CD4-positive, alpha-beta T cell (primary cell): ENCODE measurements at regions not wholly inside any gene's neighbourhood (a gene's known extent, or its start where the extent isn't known, plus 50 kb on each side); places are given as distances from the start of the nearest gene placed in this dataset.
"Not testable (repeated sequence)": the region's sequence is repeated elsewhere in the genome, so short reads cannot be mapped to it uniquely, and the experiment has no call there.

ENCODE experiments used
- ATAC-seq: fragments of 200-7000 bp; cut with Tn5 transposase; one replicate; pipeline ENCODE4 v1.10.0; 2022; ENCODE audit warnings: mild to moderate bottlenecking; ENCODE audit not compliant: poor library complexity
- CTCF ChIA-PET: fragments of 350-600 bp; sonication (Branson Sonifier 250); formaldehyde crosslinking; loops from one replicate; lab custom pipeline; 2021; ENCODE audit warnings: antibody characterized with exemption, inconsistent platforms; lab: Charles Lee
- POLR2A ChIA-PET: fragments of 350-600 bp; sonication (Branson Sonifier 250); formaldehyde crosslinking; loops from one replicate; lab custom pipeline; 2021; ENCODE audit warnings: antibody characterized with exemption, inconsistent platforms; lab: Charles Lee
- DNase-seq, 14 experiments: peaks; one replicate each; pipeline ENCODE4 v3.0.0-alpha.2; 2013 to 2020; ENCODE audit warnings: mixed read lengths in 2 of 14
- H3K27ac ChIP-seq, 2 donors: one replicate each; pipeline versions ENCODE4 v1.5.1 to v1.7.0; 2013; ENCODE audit warnings: low read length in 2 of 2, low read depth in 1 of 2, mild to moderate bottlenecking in 1 of 2
- H3K27me3 ChIP-seq, 2 experiments: 1 replicate in 1 of 2; 2 replicates in 1 of 2; pipeline versions ENCODE4 v1.6.1 to v1.7.0; 2013; ENCODE audit warnings: low read length in 2 of 2, control low read depth in 1 of 2, mild to moderate bottlenecking in 1 of 2, moderate library complexity in 1 of 2; ENCODE audit not compliant: insufficient read depth in 2 of 2, control insufficient read depth in 1 of 2
- H3K36me3 ChIP-seq: one replicate; pipeline ENCODE4 v1.6.1; 2013; ENCODE audit warnings: low read length, control low read depth; ENCODE audit not compliant: insufficient read depth
- H3K4me1 ChIP-seq: one replicate; pipeline ENCODE4 v1.6.1; 2013; ENCODE audit warnings: low read length, control low read depth; ENCODE audit not compliant: insufficient read depth
- H3K4me3 ChIP-seq: one replicate; pipeline ENCODE4 v1.5.1; 2013; ENCODE audit warnings: mild to moderate bottlenecking, low read length, moderate library complexity
- H3K9me3 ChIP-seq, 2 experiments: 1 replicate in 1 of 2; 2 replicates in 1 of 2; pipeline versions ENCODE4 v1.6.1 to v1.7.0; 2013; ENCODE audit warnings: low read length in 2 of 2, mild to moderate bottlenecking in 2 of 2, control low read depth in 1 of 2, moderate library complexity in 1 of 2; ENCODE audit not compliant: control insufficient read depth in 1 of 2, insufficient read depth in 1 of 2
- H3K27ac Mint-ChIP-seq: one replicate; pipeline ENCODE4 v1.8.0; 2020; ENCODE audit warnings: mixed read lengths
- H3K27me3 Mint-ChIP-seq: one replicate; pipeline ENCODE4 v1.8.0; 2021; ENCODE audit warnings: mixed read lengths
- H3K36me3 Mint-ChIP-seq: one replicate; pipeline ENCODE4 v1.8.0; 2021; ENCODE audit warnings: low read depth, mixed read lengths
- H3K4me1 Mint-ChIP-seq: one replicate; pipeline ENCODE4 v1.8.0; 2021; ENCODE audit warnings: low read depth, mixed read lengths
- H3K4me3 Mint-ChIP-seq: one replicate; pipeline ENCODE4 v1.8.0; 2020; ENCODE audit warnings: mild to moderate bottlenecking, mixed read lengths
- H3K9me3 Mint-ChIP-seq: one replicate; pipeline ENCODE4 v1.8.0; 2020; ENCODE audit warnings: mixed read lengths
- intact Hi-C, 2 experiments: fragments of 100-400 bp; cut with DNase I in 1 of 2; cut with micrococcal nuclease in 1 of 2; formaldehyde crosslinking; loops; one replicate each; pipeline versions ENCODE4 v1.15.1 to v1.9.0; 2023 to 2025; cut with DNase I, micrococcal nuclease
- TF ChIP-seq, protein P1 (sequence below): fragments of 200-600 bp; IDR thresholded peaks from one replicate; pipeline ENCODE4 v1.8.0; 2022; ENCODE audit warnings: antibody characterized with exemption, mild to moderate bottlenecking

GRCh38 chr2:72078773-72079172 is 68.9 kb downstream of the CYP26B1 start:
- TF ChIP-seq, protein P1, sequence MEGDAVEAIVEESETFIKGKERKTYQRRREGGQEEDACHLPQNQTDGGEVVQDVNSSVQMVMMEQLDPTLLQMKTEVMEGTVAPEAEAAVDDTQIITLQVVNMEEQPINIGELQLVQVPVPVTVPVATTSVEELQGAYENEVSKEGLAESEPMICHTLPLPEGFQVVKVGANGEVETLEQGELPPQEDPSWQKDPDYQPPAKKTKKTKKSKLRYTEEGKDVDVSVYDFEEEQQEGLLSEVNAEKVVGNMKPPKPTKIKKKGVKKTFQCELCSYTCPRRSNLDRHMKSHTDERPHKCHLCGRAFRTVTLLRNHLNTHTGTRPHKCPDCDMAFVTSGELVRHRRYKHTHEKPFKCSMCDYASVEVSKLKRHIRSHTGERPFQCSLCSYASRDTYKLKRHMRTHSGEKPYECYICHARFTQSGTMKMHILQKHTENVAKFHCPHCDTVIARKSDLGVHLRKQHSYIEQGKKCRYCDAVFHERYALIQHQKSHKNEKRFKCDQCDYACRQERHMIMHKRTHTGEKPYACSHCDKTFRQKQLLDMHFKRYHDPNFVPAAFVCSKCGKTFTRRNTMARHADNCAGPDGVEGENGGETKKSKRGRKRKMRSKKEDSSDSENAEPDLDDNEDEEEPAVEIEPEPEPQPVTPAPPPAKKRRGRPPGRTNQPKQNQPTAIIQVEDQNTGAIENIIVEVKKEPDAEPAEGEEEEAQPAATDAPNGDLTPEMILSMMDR = no peak
- Mint-ChIP-seq H3K36me3 (no peaks in the 10 kb centered on the region), H3K4me3 (no peak overlapping the region), H3K27ac (no peak overlapping the region), H3K27me3 (no peaks in the 10 kb centered on the region), H3K9me3 (peaks cover 4% of the 10 kb centered on the region), H3K4me1 (no peaks in the 10 kb centered on the region)
- Histone ChIP-seq H3K9me3 (peaks cover 12 to 30% of the 10 kb centered on the region in 2 experiments), H3K27me3 (no peaks in the 10 kb centered on the region), H3K4me3 (no peak overlapping the region), H3K4me1 (no peaks in the 10 kb centered on the region), H3K27ac (no peak overlapping the region), H3K36me3 (no peaks in the 10 kb centered on the region)
- intact Hi-C loops = no loop called here
- ATAC-seq (no peak), DNase-seq (no peak)
- CTCF ChIA-PET = no interaction called here
- POLR2A ChIA-PET = no interaction called here

- Histone ChIP-seq H3K9me3 (peaks cover 12 to 28% of the 10 kb centered on the region in 2 experiments), H3K27ac (no peak overlapping the region), H3K36me3 (no peaks in the 10 kb centered on the region), H3K4me3 (no peak overlapping the region), H3K4me1 (no peaks in the 10 kb centered on the region), H3K27me3 (no peaks in the 10 kb centered on the region)
- intact Hi-C loops = no loop called here
- no peak overlapping the region for H3K4me3 Mint-ChIP-seq
- no peaks in the 10 kb centered on the region for H3K27me3 Mint-ChIP-seq
- POLR2A ChIA-PET = no interaction called here
- DNase-seq = no peak
- TF ChIP-seq, protein P1 = no peak
- no peaks in the 10 kb centered on the region for H3K4me1 Mint-ChIP-seq
- no peak for ATAC-seq
- CTCF ChIA-PET = no interaction called here
- H3K9me3 Mint-ChIP-seq = peaks cover 6% of the 10 kb centered on the region
- no peak overlapping the region for H3K27ac Mint-ChIP-seq
- no peaks in the 10 kb centered on the region for H3K36me3 Mint-ChIP-seq
Measured at GRCh38 chr2:72077702-72078169, 69.9 kb downstream of the CYP26B1 start.

GRCh38 chr2:72073373-72073772 is 74.3 kb downstream of the CYP26B1 start:
- DNase-seq, intact Hi-C loops, H3K36me3 Mint-ChIP-seq, H3K27me3 Mint-ChIP-seq, H3K27ac ChIP-seq, H3K4me3 ChIP-seq, CTCF ChIA-PET, H3K9me3 Mint-ChIP-seq, H3K4me1 Mint-ChIP-seq, ATAC-seq, H3K27ac Mint-ChIP-seq, H3K4me3 Mint-ChIP-seq, H3K27me3 ChIP-seq, H3K4me1 ChIP-seq, POLR2A ChIA-PET, H3K36me3 ChIP-seq: not testable (repeated sequence)
- peaks cover 10 to 12% of the 10 kb centered on the region in 2 experiments for H3K9me3 ChIP-seq

GRCh38 chr2:72064197-72064596 is 83.5 kb downstream of the CYP26B1 start:
- H3K4me3 Mint-ChIP-seq, intact Hi-C loops, H3K27ac Mint-ChIP-seq, H3K4me3 ChIP-seq, H3K36me3 Mint-ChIP-seq, H3K9me3 ChIP-seq, H3K27me3 ChIP-seq, H3K4me1 ChIP-seq, H3K36me3 ChIP-seq, POLR2A ChIA-PET, CTCF ChIA-PET, H3K9me3 Mint-ChIP-seq, ATAC-seq, H3K27ac ChIP-seq, DNase-seq, H3K4me1 Mint-ChIP-seq: not testable (repeated sequence)
- peaks cover 24% of the 10 kb centered on the region for H3K27me3 Mint-ChIP-seq
